ENCODE measurements at regions not wholly inside any gene's neighbourhood (a gene's known extent, or its start where the extent isn't known, plus 50 kb on each side); places are given as distances from the start of the nearest gene placed in this dataset.

- ATAC-seq, result no peak
- Histone ChIP-seq H3K9me3 (replicated peaks; ENCODE audit: control insufficient read depth, insufficient read depth, low read depth, low read length) (no peaks in the 10 kb centered on the region), H3K27me3 (ENCODE audit: control insufficient read depth in 2 of 2, insufficient read depth in 2 of 2, low read length in 2 of 2) (peaks cover 7 to 33% of the 10 kb centered on the region in 2 experiments; a peak in 4 of 5 replicates), H3K4me3 (no peak overlapping the region), H3K9me1 (ENCODE audit: control insufficient read depth, insufficient read depth, low read length) (no peaks in the 10 kb centered on the region), H2AFZ (ENCODE audit: low read depth, low read length) (no peak overlapping the region), H4K20me1 (replicated peaks; ENCODE audit: control insufficient read depth, insufficient read depth, low read length) (no peaks in the 10 kb centered on the region), H3K27ac (ENCODE audit: extremely low read depth, low read depth, low read length) (no peak overlapping the region), H3K79me2 (ENCODE audit: control insufficient read depth, insufficient read depth, low read length) (no peaks in the 10 kb centered on the region), H3K36me3 (ENCODE audit: control insufficient read depth, insufficient read depth, low read length) (no peaks in the 10 kb centered on the region), H3K4me1 (replicated peaks in 1 of 2; ENCODE audit: control insufficient read depth in 2 of 2, insufficient read depth in 2 of 2, low read length in 2 of 2) (no peaks in the 10 kb centered on the region), H3K4me2 (ENCODE audit: insufficient read depth, low read length) (no peak overlapping the region), H3K9ac (ENCODE audit: insufficient read depth in 1 of 2, low read depth in 2 of 2, low read length in 2 of 2) (no peak overlapping the region)
- FAIRE-seq, result no peak
- TF ChIP-seq PTBP1 (IDR thresholded peaks at IDR 0.05; ENCODE audit: low read depth, low read length), result no peak
- TF ChIP-seq, protein P1, sequence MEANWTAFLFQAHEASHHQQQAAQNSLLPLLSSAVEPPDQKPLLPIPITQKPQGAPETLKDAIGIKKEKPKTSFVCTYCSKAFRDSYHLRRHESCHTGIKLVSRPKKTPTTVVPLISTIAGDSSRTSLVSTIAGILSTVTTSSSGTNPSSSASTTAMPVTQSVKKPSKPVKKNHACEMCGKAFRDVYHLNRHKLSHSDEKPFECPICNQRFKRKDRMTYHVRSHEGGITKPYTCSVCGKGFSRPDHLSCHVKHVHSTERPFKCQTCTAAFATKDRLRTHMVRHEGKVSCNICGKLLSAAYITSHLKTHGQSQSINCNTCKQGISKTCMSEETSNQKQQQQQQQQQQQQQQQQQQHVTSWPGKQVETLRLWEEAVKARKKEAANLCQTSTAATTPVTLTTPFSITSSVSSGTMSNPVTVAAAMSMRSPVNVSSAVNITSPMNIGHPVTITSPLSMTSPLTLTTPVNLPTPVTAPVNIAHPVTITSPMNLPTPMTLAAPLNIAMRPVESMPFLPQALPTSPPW (CRISPR knock-in tag; IDR thresholded peaks at IDR 0.05), result no peak
- TF ChIP-seq, protein P2, sequence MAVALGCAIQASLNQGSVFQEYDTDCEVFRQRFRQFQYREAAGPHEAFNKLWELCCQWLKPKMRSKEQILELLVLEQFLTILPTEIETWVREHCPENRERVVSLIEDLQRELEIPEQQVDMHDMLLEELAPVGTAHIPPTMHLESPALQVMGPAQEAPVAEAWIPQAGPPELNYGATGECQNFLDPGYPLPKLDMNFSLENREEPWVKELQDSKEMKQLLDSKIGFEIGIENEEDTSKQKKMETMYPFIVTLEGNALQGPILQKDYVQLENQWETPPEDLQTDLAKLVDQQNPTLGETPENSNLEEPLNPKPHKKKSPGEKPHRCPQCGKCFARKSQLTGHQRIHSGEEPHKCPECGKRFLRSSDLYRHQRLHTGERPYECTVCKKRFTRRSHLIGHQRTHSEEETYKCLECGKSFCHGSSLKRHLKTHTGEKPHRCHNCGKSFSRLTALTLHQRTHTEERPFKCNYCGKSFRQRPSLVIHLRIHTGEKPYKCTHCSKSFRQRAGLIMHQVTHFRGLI (CRISPR knock-in tag; IDR thresholded peaks at IDR 0.05), result no peak
- no peak for TF ChIP-seq ZBTB12 (CRISPR knock-in tag; IDR thresholded peaks at IDR 0.05)
- no peak for TF ChIP-seq MECOM (CRISPR knock-in tag; IDR thresholded peaks at IDR 0.05)
- no peak for TF ChIP-seq KDM4B (IDR thresholded peaks at IDR 0.05; ENCODE audit: borderline replicate concordance in 2 of 2, low read depth in 1 of 2)
- no peak for TF ChIP-seq HEY1 (CRISPR knock-in tag; IDR thresholded peaks at IDR 0.05; ENCODE audit: borderline replicate concordance)
- TF ChIP-seq, protein P3, sequence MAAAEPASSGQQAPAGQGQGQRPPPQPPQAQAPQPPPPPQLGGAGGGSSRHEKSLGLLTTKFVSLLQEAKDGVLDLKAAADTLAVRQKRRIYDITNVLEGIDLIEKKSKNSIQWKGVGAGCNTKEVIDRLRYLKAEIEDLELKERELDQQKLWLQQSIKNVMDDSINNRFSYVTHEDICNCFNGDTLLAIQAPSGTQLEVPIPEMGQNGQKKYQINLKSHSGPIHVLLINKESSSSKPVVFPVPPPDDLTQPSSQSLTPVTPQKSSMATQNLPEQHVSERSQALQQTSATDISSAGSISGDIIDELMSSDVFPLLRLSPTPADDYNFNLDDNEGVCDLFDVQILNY (CRISPR knock-in tag; IDR thresholded peaks at IDR 0.05), result no peak
- TF ChIP-seq ZSCAN29 (IDR thresholded peaks at IDR 0.05), result no peak
- no peak for TF ChIP-seq ASH1L (IDR thresholded peaks at IDR 0.05; ENCODE audit: borderline replicate concordance, low read depth, partially characterized antibody)
- TF ChIP-seq XRCC4 (IDR thresholded peaks at IDR 0.05; ENCODE audit: extremely low read depth, insufficient read depth, insufficient read length), result no peak
- no peak for TF ChIP-seq SMAD2 (IDR thresholded peaks at IDR 0.05; ENCODE audit: low read depth, low read length)
- no peak for TF ChIP-seq NEUROD1 (IDR thresholded peaks at IDR 0.05; ENCODE audit: borderline replicate concordance, low read depth, low read length, partially characterized antibody)
- TF ChIP-seq, protein P4, sequence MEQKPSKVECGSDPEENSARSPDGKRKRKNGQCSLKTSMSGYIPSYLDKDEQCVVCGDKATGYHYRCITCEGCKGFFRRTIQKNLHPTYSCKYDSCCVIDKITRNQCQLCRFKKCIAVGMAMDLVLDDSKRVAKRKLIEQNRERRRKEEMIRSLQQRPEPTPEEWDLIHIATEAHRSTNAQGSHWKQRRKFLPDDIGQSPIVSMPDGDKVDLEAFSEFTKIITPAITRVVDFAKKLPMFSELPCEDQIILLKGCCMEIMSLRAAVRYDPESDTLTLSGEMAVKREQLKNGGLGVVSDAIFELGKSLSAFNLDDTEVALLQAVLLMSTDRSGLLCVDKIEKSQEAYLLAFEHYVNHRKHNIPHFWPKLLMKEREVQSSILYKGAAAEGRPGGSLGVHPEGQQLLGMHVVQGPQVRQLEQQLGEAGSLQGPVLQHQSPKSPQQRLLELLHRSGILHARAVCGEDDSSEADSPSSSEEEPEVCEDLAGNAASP (IDR thresholded peaks at IDR 0.05), result no peak
- DNase-seq (ENCODE audit: extremely low read depth in 1 of 4, low spot score in 3 of 4), result no peak
- no TSS peak for BruUV-seq (replicated peaks)
- ChIA-PET POLR2A (no interaction called here), CTCF (ENCODE audit: low intra/inter-chr PET ratio) (no interaction called here)
- in situ Hi-C loops (cut with MboI) (no loop called here), intact Hi-C loops (cut with micrococcal nuclease) (no loop called here)
- 0% methylated on average over 4 of the region's 4 CpGs for WGBS (ENCODE audit: insufficient coverage, low coverage, missing lambda C conversion rate)
These were observed 124.7 kb upstream of the PWP1 start for GRCh38 chr12:107560899-107561285.
